ENCODE measurements at regions not wholly inside any gene's neighbourhood (a gene's known extent, or its start where the extent isn't known, plus 50 kb on each side); places are given as distances from the start of the nearest gene placed in this dataset.

- TF ChIP-seq SMC3 (IDR thresholded peaks at IDR 0.05; ENCODE audit: borderline replicate concordance, low read length) (no peak), ZBTB4 (CRISPR knock-in tag; IDR thresholded peaks at IDR 0.05) (no peak), TCF3 (IDR thresholded peaks at IDR 0.05; ENCODE audit: borderline replicate concordance, insufficient read depth, low read depth, low read length) (no peak), HCFC1 (IDR thresholded peaks at IDR 0.05; ENCODE audit: low read length) (no peak), BCL3 (IDR thresholded peaks at IDR 0.05; ENCODE audit: borderline replicate concordance, insufficient read depth, low read depth, low read length, poor library complexity, severe bottlenecking) (no peak), RAD21 (IDR thresholded peaks at IDR 0.05; ENCODE audit: insufficient read depth, low read depth, low read length) (no peak), E2F4 (IDR thresholded peaks at IDR 0.05; ENCODE audit: low read depth, low read length) (no peak), USF1 (IDR thresholded peaks at IDR 0.05; ENCODE audit: borderline replicate concordance, extremely low read length, insufficient read depth, low read depth, low read length) (no peak), SIN3A (IDR thresholded peaks at IDR 0.05; ENCODE audit: low read depth, low read length) (no peak), YY1 (IDR thresholded peaks at IDR 0.05; ENCODE audit: low read depth, low read length) (no peak), EGR1 (IDR thresholded peaks at IDR 0.05; ENCODE audit: borderline replicate concordance in 1 of 2, low read depth in 2 of 2, low read length in 2 of 2) (no peak), EP300 (IDR thresholded peaks at IDR 0.05; ENCODE audit: borderline replicate concordance in 1 of 2, control insufficient read depth in 1 of 2, low read depth in 2 of 2, low read length in 2 of 2) (peak; percentile 52 to 74; a peak in 2 of 4 replicates), RB1 (IDR thresholded peaks at IDR 0.05; ENCODE audit: borderline replicate concordance) (no peak), JUND (IDR thresholded peaks at IDR 0.05; ENCODE audit: low read depth, low read length) (peak; percentile 34; the same call in 1 of the 2 replicates), SKIL (IDR thresholded peaks at IDR 0.05; ENCODE audit: low read depth, poor library complexity, severe bottlenecking) (no peak), CREB1 (IDR thresholded peaks at IDR 0.05; ENCODE audit: low read depth) (no peak), SPI1 (IDR thresholded peaks at IDR 0.05; ENCODE audit: borderline replicate concordance, insufficient read depth, low read depth, low read length) (peak; percentile 72; the same call in 1 of the 2 replicates), CBX3 (IDR thresholded peaks at IDR 0.05; ENCODE audit: borderline replicate concordance, low read depth) (no peak), CREM (IDR thresholded peaks at IDR 0.05; ENCODE audit: low read depth) (no peak)
These were observed 689.4 kb downstream of the JRKL start (continued) for GRCh38 chr11:97079244-97079643.

Data from GM12878 (cell line).